Sigmoid colon (tissue), 6 donors: ENCODE measurements at regions not wholly inside any gene's neighbourhood (a gene's known extent, or its start where the extent isn't known, plus 50 kb on each side); places are given as distances from the start of the nearest gene placed in this dataset.
"Not testable (repeated sequence)": the region's sequence is repeated elsewhere in the genome, so short reads cannot be mapped to it uniquely, and the experiment has no call there.

Source experiments
- DNase-seq: peaks from one replicate; pipeline ENCODE4 v3.0.0-alpha.2; 2019
- H3K27ac ChIP-seq, 4 donors: fragments of 200-600 bp; sonication (generic); one replicate each; pipeline ENCODE4 v1.5.1; 2016 to 2019; ENCODE audit warnings: mild to moderate bottlenecking in 1 of 4
- H3K27me3 ChIP-seq, 3 donors: fragments of 200-600 bp; sonication (generic); one replicate each; pipeline ENCODE4 v1.5.1; 2019; ENCODE audit warnings: mild to moderate bottlenecking in 1 of 3
- H3K36me3 ChIP-seq, 4 donors: fragments of 200-600 bp; sonication (generic); one replicate each; pipeline ENCODE4 v1.5.1; 2016 to 2019
- H3K4me1 ChIP-seq, 4 donors: fragments of 200-600 bp; sonication (generic); one replicate each; pipeline ENCODE4 v1.5.1; 2017 to 2019
- H3K4me3 ChIP-seq, 4 donors: fragments of 200-600 bp; sonication (generic); one replicate each; pipeline ENCODE4 v1.5.1; 2017 to 2019; ENCODE audit warnings: mild to moderate bottlenecking in 2 of 4, moderate library complexity in 1 of 4
- H3K9me3 ChIP-seq, 4 donors: fragments of 200-600 bp in 3 of 4; sonication (generic) in 3 of 4; one replicate each; pipeline versions ENCODE4 v1.5.1 to v1.6.1; 2013 to 2019
- CTCF ChIP-seq, 4 experiments: fragments of 450-650 bp in 3 of 4; fragments of 200-600 bp in 1 of 4; IDR thresholded peaks; one replicate each; pipeline ENCODE4 v1.5.1; 2016 to 2019; ENCODE audit warnings: antibody characterized with exemption in 4 of 4, mild to moderate bottlenecking in 3 of 4, moderate library complexity in 2 of 4
- EP300 ChIP-seq, 4 donors: sonication (generic); formaldehyde crosslinking; IDR thresholded peaks; one replicate each; pipeline ENCODE4 v1.6.1; 2017; ENCODE audit warnings: antibody characterized with exemption in 4 of 4
- POLR2A ChIP-seq, 2 donors: fragments of 450-650 bp; IDR thresholded peaks; one replicate each; pipeline ENCODE4 v1.6.1; 2016; ENCODE audit warnings: antibody characterized with exemption in 2 of 2, mild to moderate bottlenecking in 2 of 2, moderate library complexity in 2 of 2
- POLR2AphosphoS5 ChIP-seq, 4 donors: sonication (generic); formaldehyde crosslinking; IDR thresholded peaks; one replicate each; pipeline ENCODE4 v1.6.1; 2017; ENCODE audit warnings: antibody characterized with exemption in 4 of 4
- WGBS, 2 donors: extraction: QIAGEN DNeasy Blood & Tissue Kit; methylation state at CpG; one replicate each; pipeline ENCODE4 v1.1.7; 2013; 5-methylcytosine and 5-hydroxymethylcytosine counted together
- intact Hi-C: fragments of 100-400 bp; cut with DNase I; formaldehyde crosslinking; loops from one replicate; pipeline ENCODE4 v1.15.1; 2023
- donor health status: healthy with polysubstance abuse.
- donor health status: healthy.

DNA sequence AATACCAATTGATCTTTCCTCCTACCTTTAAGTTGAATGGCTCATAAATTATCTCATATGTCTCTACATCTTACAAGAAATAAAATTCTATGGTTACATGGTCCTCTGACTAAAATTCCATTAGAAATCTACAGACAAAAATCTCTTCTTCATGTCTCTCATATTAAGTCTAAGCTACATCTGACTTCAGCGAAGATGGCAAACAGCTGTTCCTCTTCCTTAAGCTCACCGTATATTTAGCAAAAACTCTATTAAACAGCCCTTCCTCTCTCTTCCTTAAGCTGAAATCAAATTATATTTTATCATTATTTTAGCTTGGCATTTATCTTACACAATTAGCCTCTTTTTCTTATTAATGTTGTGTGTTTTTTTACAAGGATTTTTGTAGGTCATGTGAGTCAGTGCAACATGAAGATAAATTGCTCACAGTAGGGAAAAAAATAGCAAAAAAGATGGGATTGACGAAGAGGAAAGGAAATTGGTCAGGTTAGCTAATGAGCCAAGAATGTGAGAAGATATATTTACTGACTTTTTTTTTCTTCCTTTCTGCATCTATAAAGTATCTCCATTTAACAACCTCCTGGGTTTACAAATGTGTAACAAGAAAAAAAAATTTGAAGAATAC, 2412.8 kb downstream of the ARAP2 start:
- intact Hi-C loops, result no loop called here
- DNase-seq, result no peak
- H3K27me3 ChIP-seq, result no peaks in the 10 kb centered on the region
- 73 to 78% methylated on average over 3 of the region's 3 CpGs for WGBS, 2 donors
- no peaks in the 10 kb centered on the region for H3K36me3 ChIP-seq
- H3K9me3 ChIP-seq, result no peaks in the 10 kb centered on the region
- H3K27ac ChIP-seq, result no peak overlapping the region
- no peak for TF ChIP-seq POLR2AphosphoS5 (IDR thresholded peaks at IDR 0.05)
- TF ChIP-seq EP300 (IDR thresholded peaks at IDR 0.05), result no peak
- no peak for TF ChIP-seq POLR2A (IDR thresholded peaks at IDR 0.05)
- TF ChIP-seq CTCF (IDR thresholded peaks at IDR 0.05), result no peak
- no peak overlapping the region for H3K4me3 ChIP-seq
- H3K4me1 ChIP-seq, result no peaks in the 10 kb centered on the region

DNA sequence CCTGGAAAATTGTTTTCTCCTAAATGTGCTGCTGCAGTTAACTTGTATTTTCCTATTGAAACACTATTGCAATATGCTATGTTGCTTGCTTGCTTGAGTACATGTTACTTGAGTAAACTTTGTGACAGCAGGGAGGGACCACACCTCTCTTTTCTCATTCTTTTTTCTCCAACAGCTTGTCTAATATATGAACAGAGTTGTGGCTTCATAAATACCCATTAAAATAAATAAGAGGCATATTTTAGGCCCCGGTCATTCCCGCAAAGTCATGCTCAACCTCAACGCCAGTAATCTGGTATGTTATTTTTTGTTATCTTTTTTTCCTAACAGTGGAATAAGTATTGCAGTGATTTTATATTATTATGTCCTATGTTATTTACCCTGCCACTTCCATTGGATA, 2408.6 kb downstream of the ARAP2 start:
- intact Hi-C loops, result not testable (repeated sequence)
- 90 to 93% methylated on average over 3 of the region's 3 CpGs for WGBS, 2 donors

DNA sequence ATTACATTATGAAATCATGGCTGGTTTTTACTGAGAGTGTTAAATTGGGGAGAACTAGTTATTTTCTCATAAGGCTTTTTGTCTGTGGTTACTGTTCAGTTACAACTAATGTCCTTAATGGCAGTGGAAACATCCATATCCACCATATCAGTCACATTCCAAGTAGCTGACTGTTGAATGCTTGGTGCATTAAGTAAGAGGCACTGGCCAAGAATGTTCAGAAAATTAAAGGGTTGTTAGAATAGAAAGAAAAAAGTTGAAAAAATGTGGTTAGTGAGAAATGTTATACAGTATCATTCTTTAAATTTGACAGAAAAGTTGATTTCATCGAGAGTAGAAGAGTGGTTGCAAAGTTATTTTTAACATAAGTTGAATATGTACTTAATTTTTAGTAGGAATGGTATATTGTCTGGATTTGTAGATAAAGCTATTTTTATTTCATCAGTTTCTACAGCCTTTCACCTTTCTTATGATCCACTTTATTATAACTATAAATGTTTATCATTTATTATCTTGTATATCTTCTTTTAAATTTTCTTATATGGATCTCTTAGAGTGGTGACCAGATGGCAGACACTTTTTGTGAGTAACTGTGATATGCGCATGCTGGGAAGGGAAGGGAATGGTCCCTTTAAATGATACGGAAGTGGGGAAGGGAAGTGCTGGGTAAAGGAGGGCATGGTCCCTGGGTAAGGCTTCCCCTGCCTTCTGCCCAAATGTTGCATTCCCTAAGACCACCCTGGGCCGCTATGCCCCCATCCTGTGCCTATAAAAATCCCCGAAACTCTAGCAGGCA, 2407.1 kb downstream of the ARAP2 start:
- Histone ChIP-seq H3K4me1 (no peaks in the 10 kb centered on the region), H3K27me3 (no peaks in the 10 kb centered on the region), H3K36me3 (no peaks in the 10 kb centered on the region), H3K4me3 (no peak overlapping the region), H3K27ac (no peak overlapping the region), H3K9me3 (no peaks in the 10 kb centered on the region)
- 82 to 86% methylated on average over 5 of the region's 5 CpGs for WGBS, 2 donors
- intact Hi-C loops, result no loop called here
- DNase-seq, result no peak
- TF ChIP-seq CTCF (IDR thresholded peaks at IDR 0.05) (no peak), POLR2A (IDR thresholded peaks at IDR 0.05) (no peak), POLR2AphosphoS5 (IDR thresholded peaks at IDR 0.05) (no peak), EP300 (IDR thresholded peaks at IDR 0.05) (no peak)

More for the DNA sequence above, 2408.6 kb downstream of the ARAP2 start:
- not testable (repeated sequence) for H3K4me1 ChIP-seq, H3K27me3 ChIP-seq, DNase-seq, H3K9me3 ChIP-seq, H3K36me3 ChIP-seq, H3K27ac ChIP-seq, H3K4me3 ChIP-seq

DNA sequence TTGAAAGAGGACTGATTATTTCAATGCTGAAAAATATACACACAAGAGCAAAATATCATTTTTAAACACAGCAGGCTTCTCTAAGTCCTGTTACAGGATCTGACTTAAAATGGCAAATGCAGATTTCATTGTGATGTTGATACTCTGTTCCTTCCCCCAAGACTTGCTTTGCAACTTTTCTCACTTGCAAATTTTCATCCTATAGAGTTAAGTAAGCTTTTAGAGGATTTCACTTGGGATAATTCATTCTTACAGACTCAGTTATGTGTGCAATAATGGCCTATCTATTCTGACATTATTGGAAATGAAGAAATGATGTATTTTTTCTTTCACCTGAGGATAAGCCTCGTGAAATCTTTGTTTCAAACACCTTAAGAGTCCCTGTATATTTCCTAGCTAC, 2403.2 kb downstream of the ARAP2 start:
- no peak for DNase-seq
- H3K9me3 ChIP-seq, result no peaks in the 10 kb centered on the region
- H3K4me3 ChIP-seq, result no peak overlapping the region
- H3K36me3 ChIP-seq, result no peaks in the 10 kb centered on the region
- no peak for TF ChIP-seq POLR2A (IDR thresholded peaks at IDR 0.05)
- TF ChIP-seq POLR2AphosphoS5 (IDR thresholded peaks at IDR 0.05), result no peak
- TF ChIP-seq CTCF (IDR thresholded peaks at IDR 0.05), result no peak
- no peak for TF ChIP-seq EP300 (IDR thresholded peaks at IDR 0.05)
- intact Hi-C loops, result no loop called here
- 7 to 26% methylated on average over 1 of the region's 1 CpG for WGBS, 2 donors
- H3K27me3 ChIP-seq, result no peaks in the 10 kb centered on the region
- H3K27ac ChIP-seq, result no peak overlapping the region
- H3K4me1 ChIP-seq, result no peaks in the 10 kb centered on the region

DNA sequence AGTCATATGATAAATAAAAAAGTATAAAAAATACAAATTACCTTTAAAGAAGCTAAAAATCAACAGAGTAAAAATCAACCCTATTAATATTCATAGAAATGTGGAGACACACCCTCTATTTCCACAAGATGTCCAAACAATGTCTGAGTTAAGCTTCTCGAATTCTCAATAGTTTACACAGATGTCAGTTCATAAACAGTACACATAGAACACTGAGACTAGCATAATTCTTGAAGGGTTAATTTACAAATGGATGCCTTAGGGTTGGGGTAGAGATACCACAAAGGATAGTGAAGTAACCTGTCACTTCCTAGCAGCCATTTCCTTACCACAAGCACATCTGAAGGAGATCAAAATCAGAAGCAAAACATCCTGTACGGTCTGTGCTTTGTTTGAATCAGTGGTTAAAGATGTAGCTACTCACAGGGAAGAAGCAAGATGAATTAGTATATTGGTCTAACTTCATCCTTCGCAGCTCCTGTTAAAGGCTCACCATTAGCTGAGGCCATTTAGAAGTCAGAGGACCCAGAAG, 2393.9 kb downstream of the ARAP2 start:
- WGBS, 2 donors, result 62 to 74% methylated on average over 3 of the region's 3 CpGs
- H3K27me3 ChIP-seq, result no peaks in the 10 kb centered on the region
- no peak overlapping the region for H3K4me3 ChIP-seq
- intact Hi-C loops, result no loop called here
- no peak overlapping the region for H3K27ac ChIP-seq
- H3K36me3 ChIP-seq, result no peaks in the 10 kb centered on the region
- TF ChIP-seq CTCF (IDR thresholded peaks at IDR 0.05) (no peak), EP300 (IDR thresholded peaks at IDR 0.05) (no peak), POLR2AphosphoS5 (IDR thresholded peaks at IDR 0.05) (no peak), POLR2A (IDR thresholded peaks at IDR 0.05) (no peak)
- H3K9me3 ChIP-seq, result no peaks in the 10 kb centered on the region
- H3K4me1 ChIP-seq, result no peaks in the 10 kb centered on the region
- no peak for DNase-seq

DNA sequence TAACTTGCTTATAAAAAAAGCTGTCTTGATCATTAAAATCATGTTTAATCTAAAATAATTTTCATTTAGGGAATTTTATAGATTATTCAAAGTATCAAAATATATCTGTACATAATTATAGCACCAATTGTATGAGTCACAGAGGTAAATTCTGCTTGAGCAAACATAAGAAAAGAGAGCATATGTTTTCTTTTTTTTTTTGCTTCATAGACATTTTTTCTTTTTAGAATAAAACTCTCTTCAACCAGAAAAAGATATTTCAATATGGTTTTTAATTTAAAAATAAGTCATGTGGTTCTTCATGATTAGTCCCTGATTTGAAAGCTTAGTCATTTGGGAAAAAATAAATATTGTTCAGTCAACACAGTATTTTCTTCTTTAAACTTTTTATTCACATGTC, 2390.6 kb downstream of the ARAP2 start:
- intact Hi-C loops, result not testable (repeated sequence)

More for the DNA sequence above, 2390.6 kb downstream of the ARAP2 start:
- not testable (repeated sequence) for H3K9me3 ChIP-seq, H3K4me1 ChIP-seq, DNase-seq, H3K4me3 ChIP-seq, H3K36me3 ChIP-seq, H3K27ac ChIP-seq, H3K27me3 ChIP-seq
